Stomach (tissue), 4 donors: ENCODE measurements at regions not wholly inside any gene's neighbourhood (a gene's known extent, or its start where the extent isn't known, plus 50 kb on each side); places are given as distances from the start of the nearest gene placed in this dataset.

ENCODE experiments used
- CTCF ChIP-seq, 7 experiments: fragments of 450-650 bp in 4 of 7; fragments of 200-600 bp in 3 of 7; sonication (generic) in 3 of 7; IDR thresholded peaks; one replicate each; pipeline ENCODE4 v1.5.1; 2016 to 2019; ENCODE audit warnings: antibody characterized with exemption in 7 of 7, control low read depth in 2 of 7, mild to moderate bottlenecking in 1 of 7
- EP300 ChIP-seq: sonication (generic); formaldehyde crosslinking; IDR thresholded peaks from one replicate; pipeline ENCODE4 v1.6.1; 2017; ENCODE audit warnings: antibody characterized with exemption
- POLR2A ChIP-seq, 4 donors: fragments of 450-650 bp; IDR thresholded peaks; one replicate each; pipeline ENCODE4 v1.6.1; 2016; ENCODE audit warnings: antibody characterized with exemption in 4 of 4, control low read depth in 2 of 4, mild to moderate bottlenecking in 1 of 4, moderate library complexity in 1 of 4

GRCh38 chr7:116425647-116426209, 73.8 kb upstream of the CAV2 start:
- no peak for TF ChIP-seq CTCF (IDR thresholded peaks at IDR 0.05)
- TF ChIP-seq EP300 = no peak
- TF ChIP-seq POLR2A (IDR thresholded peaks at IDR 0.05) = no peak
